BE2C (cell line): ENCODE measurements at regions not wholly inside any gene's neighbourhood (a gene's known extent, or its start where the extent isn't known, plus 50 kb on each side); places are given as distances from the start of the nearest gene placed in this dataset.

Experiments used
- DNase-seq: peaks from one replicate; pipeline ENCODE4 v3.0.0-alpha.2; 2020
- H3K27me3 ChIP-seq: fragments of 250-450 bp; sonication (Bioruptor Pico); 2 replicates; pipeline ENCODE4 v1.5.1; 2020; ENCODE audit warnings: mild to moderate bottlenecking
- H3K36me3 ChIP-seq: fragments of 250-450 bp; sonication (Bioruptor Pico); 2 replicates; pipeline ENCODE4 v1.5.1; 2020; ENCODE audit warnings: mild to moderate bottlenecking
- H3K4me1 ChIP-seq: fragments of 250-450 bp; sonication (Bioruptor Pico); 2 replicates; pipeline ENCODE4 v1.5.1; 2020
- H3K4me3 ChIP-seq: 2 replicates; pipeline ENCODE4 v1.5.1; 2011; ENCODE audit warnings: low read depth, low read length
- H3K9me3 ChIP-seq: fragments of 250-450 bp; sonication (Bioruptor Pico); 2 replicates; pipeline ENCODE4 v1.5.1; 2020
- TF ChIP-seq, protein P1 (sequence below): IDR thresholded peaks from 2 replicates; pipeline ENCODE4 v1.5.1; 2012; ENCODE audit warnings: mild to moderate bottlenecking, low read depth, low read length

DNA sequence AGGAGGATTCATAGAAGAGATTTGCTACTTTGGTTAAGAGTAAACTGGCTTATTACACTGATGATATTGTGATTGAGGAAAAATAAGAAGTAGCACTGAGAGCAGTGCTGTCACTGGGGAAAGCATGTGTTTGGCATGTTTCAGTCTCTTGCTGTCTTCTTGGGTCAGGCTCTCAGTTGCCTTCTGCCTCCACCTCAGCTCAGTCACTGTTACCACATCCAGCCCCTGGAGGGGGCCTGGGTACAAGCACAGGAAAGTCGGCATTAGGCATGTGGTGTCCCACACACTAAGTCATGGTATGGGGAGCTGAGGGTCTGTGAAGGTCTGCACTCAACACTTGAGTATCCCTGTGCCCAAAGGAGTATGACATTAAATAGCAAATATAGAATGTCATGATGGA lies 958.3 kb upstream of the CDH9 start:
- H3K27me3 ChIP-seq = no peaks in the 10 kb centered on the region
- DNase-seq = no peak
- H3K9me3 ChIP-seq = no peaks in the 10 kb centered on the region
- no peak overlapping the region for H3K4me3 ChIP-seq
- TF ChIP-seq, protein P1, sequence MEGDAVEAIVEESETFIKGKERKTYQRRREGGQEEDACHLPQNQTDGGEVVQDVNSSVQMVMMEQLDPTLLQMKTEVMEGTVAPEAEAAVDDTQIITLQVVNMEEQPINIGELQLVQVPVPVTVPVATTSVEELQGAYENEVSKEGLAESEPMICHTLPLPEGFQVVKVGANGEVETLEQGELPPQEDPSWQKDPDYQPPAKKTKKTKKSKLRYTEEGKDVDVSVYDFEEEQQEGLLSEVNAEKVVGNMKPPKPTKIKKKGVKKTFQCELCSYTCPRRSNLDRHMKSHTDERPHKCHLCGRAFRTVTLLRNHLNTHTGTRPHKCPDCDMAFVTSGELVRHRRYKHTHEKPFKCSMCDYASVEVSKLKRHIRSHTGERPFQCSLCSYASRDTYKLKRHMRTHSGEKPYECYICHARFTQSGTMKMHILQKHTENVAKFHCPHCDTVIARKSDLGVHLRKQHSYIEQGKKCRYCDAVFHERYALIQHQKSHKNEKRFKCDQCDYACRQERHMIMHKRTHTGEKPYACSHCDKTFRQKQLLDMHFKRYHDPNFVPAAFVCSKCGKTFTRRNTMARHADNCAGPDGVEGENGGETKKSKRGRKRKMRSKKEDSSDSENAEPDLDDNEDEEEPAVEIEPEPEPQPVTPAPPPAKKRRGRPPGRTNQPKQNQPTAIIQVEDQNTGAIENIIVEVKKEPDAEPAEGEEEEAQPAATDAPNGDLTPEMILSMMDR = no peak
- H3K36me3 ChIP-seq = no peaks in the 10 kb centered on the region
- no peaks in the 10 kb centered on the region for H3K4me1 ChIP-seq

DNA sequence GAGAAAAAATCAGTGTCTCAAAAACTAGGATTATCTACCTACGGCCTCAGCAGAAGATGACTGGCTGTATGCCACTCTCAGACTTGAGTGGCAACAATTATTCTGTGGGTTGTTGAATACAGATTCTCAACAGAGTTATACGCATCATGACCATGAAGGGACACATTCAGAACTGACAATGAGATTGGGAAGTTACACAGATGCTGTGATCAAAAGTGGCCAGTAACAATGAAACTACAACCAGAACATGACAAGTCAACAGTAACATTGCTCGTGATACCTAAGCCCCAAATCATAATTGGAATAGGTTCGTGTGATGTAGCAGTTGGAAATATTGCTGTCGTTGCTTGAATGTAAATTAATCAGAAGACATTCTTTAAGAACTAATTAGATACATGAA lies 957.5 kb upstream of the CDH9 start:
- no peaks in the 10 kb centered on the region for H3K27me3 ChIP-seq
- H3K9me3 ChIP-seq = no peaks in the 10 kb centered on the region
- H3K4me1 ChIP-seq = peaks cover 3% of the 10 kb centered on the region; the same call in 1 of the 2 replicates
- TF ChIP-seq, protein P1 = no peak
- no peak for DNase-seq
- no peak overlapping the region for H3K4me3 ChIP-seq
- no peaks in the 10 kb centered on the region for H3K36me3 ChIP-seq

DNA sequence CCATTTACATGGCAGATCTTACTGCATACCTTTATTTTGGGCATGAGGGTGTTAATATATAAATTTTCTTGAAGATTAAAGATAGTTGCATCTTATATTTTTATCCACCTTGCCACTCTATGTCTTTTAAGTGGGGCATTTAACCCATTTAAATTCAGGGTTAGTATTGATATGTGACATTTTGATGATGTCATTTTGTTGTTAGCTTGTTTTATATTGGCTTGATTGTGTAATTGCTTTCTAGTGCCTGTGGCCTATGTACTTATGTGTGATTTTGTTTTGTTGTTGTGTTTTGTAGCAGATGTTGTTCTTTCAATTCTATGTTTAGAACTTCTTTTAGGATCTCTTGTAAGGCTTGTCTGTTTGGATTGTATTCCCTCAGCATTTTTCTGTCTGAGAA lies 939.9 kb upstream of the CDH9 start:
- TF ChIP-seq, protein P1 = no peak
- no peak for DNase-seq
- Histone ChIP-seq H3K4me1 (no peaks in the 10 kb centered on the region), H3K27me3 (no peaks in the 10 kb centered on the region), H3K36me3 (no peaks in the 10 kb centered on the region), H3K9me3 (no peaks in the 10 kb centered on the region), H3K4me3 (no peak overlapping the region)

DNA sequence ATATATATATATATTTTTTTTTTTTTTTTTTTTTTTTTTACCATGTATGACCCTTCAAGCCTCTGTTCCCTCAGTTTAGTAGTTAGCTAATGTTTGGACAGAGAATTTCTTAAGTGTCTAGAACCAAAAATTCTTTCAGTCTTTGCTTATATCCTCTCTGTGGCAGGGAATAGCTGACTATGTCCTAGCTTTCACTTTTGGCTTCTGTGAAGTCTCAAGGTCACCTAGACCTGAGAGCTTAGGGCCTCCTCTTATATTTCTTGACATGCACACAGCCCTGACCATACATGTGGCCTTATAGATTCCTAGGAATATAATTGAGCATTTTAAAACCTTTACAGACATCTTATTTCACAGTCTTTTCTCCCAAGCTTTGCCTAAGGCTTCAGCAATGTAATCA lies 930.8 kb upstream of the CDH9 start:
- TF ChIP-seq, protein P1 = no peak
- H3K9me3 ChIP-seq = peaks cover 4% of the 10 kb centered on the region; the same call in 1 of the 2 replicates
- H3K27me3 ChIP-seq = no peaks in the 10 kb centered on the region
- no peak overlapping the region for H3K4me3 ChIP-seq
- H3K36me3 ChIP-seq = no peaks in the 10 kb centered on the region
- DNase-seq = no peak
- H3K4me1 ChIP-seq = no peaks in the 10 kb centered on the region

DNA sequence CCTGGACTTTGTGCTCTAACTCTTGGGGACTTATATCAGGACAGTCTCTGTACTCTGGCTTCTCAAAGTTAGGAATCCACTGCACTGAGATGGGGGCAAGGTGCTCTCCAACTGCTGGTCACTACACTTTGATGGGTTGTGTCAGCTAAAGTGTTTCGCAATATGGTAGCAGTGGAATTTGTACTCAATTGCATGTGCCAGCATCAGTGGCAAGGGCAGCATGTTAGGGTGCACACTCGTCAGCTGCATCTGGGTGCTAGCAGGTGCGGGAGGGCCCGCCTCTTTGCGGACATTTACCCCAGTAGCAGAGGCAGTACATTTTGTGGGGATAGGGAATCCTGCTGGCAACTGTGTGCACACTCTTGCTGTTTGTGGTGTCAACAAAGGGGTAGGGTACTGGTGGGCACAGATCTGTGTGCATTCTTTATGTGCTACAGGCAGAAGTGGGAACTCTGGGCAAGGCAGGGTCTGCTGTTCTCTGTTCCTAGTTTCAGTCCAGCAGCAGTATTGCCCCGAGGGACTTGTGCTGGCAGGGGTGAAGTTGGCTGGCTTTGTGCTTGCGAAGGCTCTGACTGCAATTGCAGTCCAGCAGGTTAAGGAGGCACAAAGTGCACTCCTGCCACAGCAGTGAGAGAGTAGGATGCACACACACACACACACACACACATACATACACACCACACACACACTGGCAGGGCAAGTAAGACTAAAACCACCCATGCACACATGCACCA lies 924.8 kb upstream of the CDH9 start:
- H3K4me3 ChIP-seq = no peak overlapping the region
- H3K9me3 ChIP-seq = peaks cover 4% of the 10 kb centered on the region; the same call in 1 of the 2 replicates
- H3K4me1 ChIP-seq = no peaks in the 10 kb centered on the region
- no peaks in the 10 kb centered on the region for H3K27me3 ChIP-seq
- TF ChIP-seq, protein P1 = no peak
- no peaks in the 10 kb centered on the region for H3K36me3 ChIP-seq
- no peak for DNase-seq

DNA sequence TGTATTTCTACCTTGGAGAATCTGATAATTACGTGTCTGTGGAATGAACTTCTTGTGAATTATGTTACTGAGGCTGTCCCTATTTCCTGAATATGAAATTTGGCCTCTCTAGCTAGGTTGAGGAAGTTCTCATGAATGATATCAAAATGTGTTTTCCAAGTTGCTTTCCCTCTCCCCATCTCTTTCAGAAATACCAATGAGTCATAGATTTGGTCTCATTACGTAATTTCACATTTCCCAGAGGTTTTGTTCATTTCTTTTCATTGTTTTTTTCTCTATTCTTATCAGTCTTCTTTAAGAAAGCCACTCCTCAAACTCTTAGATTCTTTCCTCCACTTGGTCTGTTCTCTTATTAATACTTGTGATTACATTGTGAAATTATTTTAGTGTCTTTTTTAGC lies 923.8 kb upstream of the CDH9 start:
- peaks cover 4% of the 10 kb centered on the region; the same call in 1 of the 2 replicates for H3K9me3 ChIP-seq
- TF ChIP-seq, protein P1 = no peak
- no peaks in the 10 kb centered on the region for H3K27me3 ChIP-seq
- H3K4me1 ChIP-seq = no peaks in the 10 kb centered on the region
- no peaks in the 10 kb centered on the region for H3K36me3 ChIP-seq
- no peak overlapping the region for H3K4me3 ChIP-seq
- no peak for DNase-seq
